Keratinocyte (primary cell): ENCODE measurements at regions not wholly inside any gene's neighbourhood (a gene's known extent, or its start where the extent isn't known, plus 50 kb on each side); places are given as distances from the start of the nearest gene placed in this dataset.

Experiments
- DNase-seq: peaks from one replicate; pipeline ENCODE4 v3.0.0-alpha.2; 2011; ENCODE audit warnings: low read depth, missing footprints, low spot score
- FAIRE-seq: peaks from 2 replicates; lab custom pipeline; 2011; peaks lifted over from hg19 to GRCh38; lab: Jason Lieb, UNC
- H2AFZ ChIP-seq: 2 replicates; pipeline ENCODE4 v1.6.0; 2012; ENCODE audit warnings: low read length, control low read depth, inconsistent platforms; ENCODE audit not compliant: control insufficient read depth
- H3K27ac ChIP-seq: 2 replicates; pipeline ENCODE4 v1.5.1; 2011; ENCODE audit warnings: low read length; ENCODE audit not compliant: control insufficient read depth, insufficient read depth
- H3K27me3 ChIP-seq: 3 replicates; pipeline ENCODE4 v1.6.0; 2011; ENCODE audit warnings: low read length; ENCODE audit not compliant: control insufficient read depth, insufficient read depth; ENCODE audit errors: extremely low read depth
- H3K36me3 ChIP-seq, 2 experiments: 2 replicates in 1 of 2; 3 replicates in 1 of 2; pipeline ENCODE4 v1.5.1; 2011; ENCODE audit warnings: low read length in 2 of 2, mild to moderate bottlenecking in 1 of 2; ENCODE audit not compliant: control insufficient read depth in 2 of 2, insufficient read depth in 2 of 2; ENCODE audit errors: extremely low read depth in 1 of 2
- H3K4me1 ChIP-seq: 3 replicates; pipeline ENCODE4 v1.5.1; 2011; ENCODE audit warnings: low read length; ENCODE audit not compliant: control insufficient read depth, insufficient read depth; ENCODE audit errors: extremely low read depth
- H3K4me2 ChIP-seq: 3 replicates; pipeline ENCODE4 v1.6.0; 2011; ENCODE audit warnings: low read depth, low read length; ENCODE audit not compliant: control insufficient read depth, insufficient read depth; ENCODE audit errors: extremely low read depth
- H3K4me3 ChIP-seq, 3 experiments: fragments of 200-600 bp in 1 of 3; sonication (generic) in 1 of 3; 2 replicates in 2 of 3; 3 replicates in 1 of 3; pipeline ENCODE4 v1.5.1; 2011 to 2016; ENCODE audit warnings: low read length in 3 of 3, mild to moderate bottlenecking in 3 of 3, control low read depth in 2 of 3, inconsistent platforms in 1 of 3, low read depth in 1 of 3, mixed read lengths in 1 of 3, mixed run types in 1 of 3, moderate library complexity in 1 of 3; ENCODE audit not compliant: control insufficient read depth in 2 of 3, insufficient read depth in 2 of 3; ENCODE audit errors: extremely low read depth in 1 of 3
- H3K79me2 ChIP-seq: 2 replicates; pipeline ENCODE4 v1.6.0; 2012; ENCODE audit warnings: low read length; ENCODE audit not compliant: control insufficient read depth, insufficient read depth
- H3K9ac ChIP-seq: 3 replicates; pipeline ENCODE4 v1.6.0; 2011; ENCODE audit warnings: low read length; ENCODE audit not compliant: control insufficient read depth, insufficient read depth; ENCODE audit errors: extremely low read depth
- H3K9me1 ChIP-seq: 3 replicates; pipeline ENCODE4 v1.6.0; 2011; ENCODE audit warnings: low read length; ENCODE audit not compliant: control insufficient read depth, insufficient read depth; ENCODE audit errors: extremely low read depth
- H3K9me3 ChIP-seq: 2 replicates; pipeline ENCODE4 v1.5.1; 2012; ENCODE audit warnings: low read depth, low read length; ENCODE audit not compliant: control insufficient read depth
- H4K20me1 ChIP-seq: 3 replicates; pipeline ENCODE4 v1.6.0; 2011; ENCODE audit warnings: low read length; ENCODE audit not compliant: control insufficient read depth, insufficient read depth; ENCODE audit errors: extremely low read depth
- EZH2 ChIP-seq: IDR thresholded peaks from one replicate; pipeline ENCODE4 v1.6.1; 2012; ENCODE audit warnings: inconsistent platforms, mild to moderate bottlenecking, low read length, moderate library complexity
- dilution Hi-C: fragments of 300-500 bp; cut with MboI; formaldehyde crosslinking; loops from one replicate; pipeline ENCODE4 v1.7.0; 2020; ENCODE audit warnings: low sequenced_read_pairs; ENCODE audit not compliant: extremely low pct_ligation_motif_present
- TF ChIP-seq, protein P1 (sequence below), 3 experiments: IDR thresholded peaks in 1 of 3; conservative IDR thresholded peaks in 1 of 3; optimal IDR thresholded peaks in 1 of 3; 2 replicates in 2 of 3; 3 replicates in 1 of 3; pipeline versions ENCODE3 to v1.5.1; 2011; ENCODE audit warnings: low read length in 3 of 3, mild to moderate bottlenecking in 3 of 3, moderate library complexity in 2 of 3, control low read depth in 1 of 3, inconsistent platforms in 1 of 3; ENCODE audit not compliant: insufficient read depth in 2 of 3; ENCODE audit errors: extremely low read depth in 1 of 3

- no peaks in the 10 kb centered on the region for H3K4me1 ChIP-seq
- peaks cover 31% of the 10 kb centered on the region for H3K27me3 ChIP-seq
- no peaks in the 10 kb centered on the region for H3K79me2 ChIP-seq
- no peaks in the 10 kb centered on the region for H4K20me1 ChIP-seq
- no peaks in the 10 kb centered on the region for H3K36me3 ChIP-seq
- H3K9me1 ChIP-seq: no peaks in the 10 kb centered on the region
- dilution Hi-C loops: no loop called here
- no peak overlapping the region for H3K9ac ChIP-seq
- H3K27ac ChIP-seq: no peak overlapping the region
- no peak overlapping the region for H2AFZ ChIP-seq
- DNase-seq (no peak), FAIRE-seq (no peak)
- no peak overlapping the region for H3K4me2 ChIP-seq
- TF ChIP-seq, protein P1, sequence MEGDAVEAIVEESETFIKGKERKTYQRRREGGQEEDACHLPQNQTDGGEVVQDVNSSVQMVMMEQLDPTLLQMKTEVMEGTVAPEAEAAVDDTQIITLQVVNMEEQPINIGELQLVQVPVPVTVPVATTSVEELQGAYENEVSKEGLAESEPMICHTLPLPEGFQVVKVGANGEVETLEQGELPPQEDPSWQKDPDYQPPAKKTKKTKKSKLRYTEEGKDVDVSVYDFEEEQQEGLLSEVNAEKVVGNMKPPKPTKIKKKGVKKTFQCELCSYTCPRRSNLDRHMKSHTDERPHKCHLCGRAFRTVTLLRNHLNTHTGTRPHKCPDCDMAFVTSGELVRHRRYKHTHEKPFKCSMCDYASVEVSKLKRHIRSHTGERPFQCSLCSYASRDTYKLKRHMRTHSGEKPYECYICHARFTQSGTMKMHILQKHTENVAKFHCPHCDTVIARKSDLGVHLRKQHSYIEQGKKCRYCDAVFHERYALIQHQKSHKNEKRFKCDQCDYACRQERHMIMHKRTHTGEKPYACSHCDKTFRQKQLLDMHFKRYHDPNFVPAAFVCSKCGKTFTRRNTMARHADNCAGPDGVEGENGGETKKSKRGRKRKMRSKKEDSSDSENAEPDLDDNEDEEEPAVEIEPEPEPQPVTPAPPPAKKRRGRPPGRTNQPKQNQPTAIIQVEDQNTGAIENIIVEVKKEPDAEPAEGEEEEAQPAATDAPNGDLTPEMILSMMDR (optimal IDR thresholded peaks at IDR 0.05 in 1 of 3, IDR thresholded peaks at IDR 0.05 in 1 of 3, conservative IDR thresholded peaks at IDR 0.05 in 1 of 3; ENCODE audit: extremely low read depth in 1 of 3, insufficient read depth in 2 of 3, low read length in 3 of 3): no peak
- no peak for TF ChIP-seq EZH2
- no peaks in the 10 kb centered on the region for H3K9me3 ChIP-seq
- H3K4me3 ChIP-seq: no peak overlapping the region
These were observed 333.7 kb downstream of the CYP26B1 start for GRCh38 chr2:71813807-71814470.

DNA sequence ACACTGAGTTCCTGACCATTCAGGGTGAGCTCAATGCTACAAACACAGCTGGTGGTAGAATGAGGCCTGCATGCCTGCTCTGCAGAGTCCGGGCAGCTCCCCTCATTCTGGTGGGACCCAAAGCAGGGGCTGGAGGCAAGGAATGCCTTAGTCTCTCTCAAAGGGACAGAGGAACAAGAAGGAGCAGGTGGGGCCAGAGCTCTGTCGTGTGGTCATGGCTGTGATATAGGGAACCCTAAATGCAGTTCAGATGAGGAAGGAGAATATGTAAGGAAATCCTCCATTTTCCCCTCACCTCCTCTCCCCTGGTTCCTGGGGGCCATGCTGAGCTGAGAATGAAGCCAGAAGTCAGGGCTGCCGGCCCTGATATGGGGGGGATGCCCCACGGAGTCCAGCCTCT lies 334.3 kb downstream of the CYP26B1 start:
- Histone ChIP-seq H2AFZ (no peak overlapping the region), H3K27me3 (peaks cover 31% of the 10 kb centered on the region), H3K9me1 (no peaks in the 10 kb centered on the region), H3K36me3 (no peaks in the 10 kb centered on the region), H3K9me3 (no peaks in the 10 kb centered on the region), H3K79me2 (no peaks in the 10 kb centered on the region), H3K4me1 (no peaks in the 10 kb centered on the region), H4K20me1 (no peaks in the 10 kb centered on the region), H3K27ac (no peak overlapping the region), H3K4me2 (no peak overlapping the region), H3K4me3 (no peak overlapping the region), H3K9ac (no peak overlapping the region)
- FAIRE-seq: no peak
- DNase-seq: no peak
- dilution Hi-C loops: no loop called here
- TF ChIP-seq, protein P1 (optimal IDR thresholded peaks at IDR 0.05 in 1 of 3, IDR thresholded peaks at IDR 0.05 in 1 of 3, conservative IDR thresholded peaks at IDR 0.05 in 1 of 3; ENCODE audit: extremely low read depth in 1 of 3, insufficient read depth in 2 of 3, low read length in 3 of 3): no peak
- TF ChIP-seq EZH2: no peak
